ENCODE measurements at regions not wholly inside any gene's neighbourhood (a gene's known extent, or its start where the extent isn't known, plus 50 kb on each side); places are given as distances from the start of the nearest gene placed in this dataset.

DNA sequence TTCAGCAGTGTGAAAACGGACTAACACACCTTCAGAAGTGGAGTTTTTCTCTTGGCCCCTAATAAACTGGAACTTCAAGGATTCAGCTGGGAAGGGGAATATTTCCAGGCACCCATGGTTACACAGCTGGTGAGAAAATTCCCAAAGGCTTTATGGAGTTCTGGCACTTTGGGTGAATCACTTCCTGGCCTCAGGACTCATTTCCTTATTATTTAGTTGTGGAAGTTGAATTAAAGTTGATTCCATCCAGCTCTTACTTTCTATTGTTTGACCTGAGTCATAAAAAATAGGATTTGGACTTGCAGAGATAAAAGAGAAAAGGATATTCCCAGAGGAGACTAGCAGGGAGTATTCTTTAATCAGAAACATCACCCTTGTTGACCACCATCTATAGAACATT, 882.1 kb downstream of the UQCRFS1 start:
- Mint-ChIP-seq H3K4me1 (ENCODE audit: low read depth) (no peaks in the 10 kb centered on the region), H3K9me3 (peaks cover 5% of the 10 kb centered on the region), H3K4me3 (no peak overlapping the region), H3K36me3 (ENCODE audit: low read depth) (no peaks in the 10 kb centered on the region), H3K27me3 (ENCODE audit: low read depth) (no peaks in the 10 kb centered on the region), H3K27ac (no peak overlapping the region)
- DNase-seq (ENCODE audit: low spot score), result no peak

DNA sequence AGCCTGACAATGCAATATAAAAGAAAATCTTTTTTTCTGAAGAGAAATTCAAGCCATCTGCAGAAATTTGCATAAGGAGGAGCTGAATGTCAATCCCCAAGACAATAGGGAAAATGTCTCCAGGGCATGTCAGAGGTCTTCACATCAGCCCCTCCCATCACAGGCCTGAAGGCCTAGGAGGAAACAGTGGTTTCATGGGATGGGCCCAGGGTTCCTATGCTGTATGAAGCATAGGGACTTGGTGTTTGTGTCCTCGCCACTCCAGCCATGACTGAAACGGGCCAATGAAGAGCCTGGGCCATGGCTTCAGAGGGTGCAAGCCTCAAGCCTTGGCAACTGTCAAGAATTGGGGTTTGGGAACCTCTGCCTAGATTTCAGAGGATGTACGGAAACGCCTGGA, 883.5 kb downstream of the UQCRFS1 start:
- no peak overlapping the region for H3K4me3 Mint-ChIP-seq
- H3K27me3 Mint-ChIP-seq (ENCODE audit: low read depth), result no peaks in the 10 kb centered on the region
- DNase-seq (ENCODE audit: low spot score), result no peak
- H3K36me3 Mint-ChIP-seq (ENCODE audit: low read depth), result no peaks in the 10 kb centered on the region
- peaks cover 5% of the 10 kb centered on the region for H3K9me3 Mint-ChIP-seq
- H3K27ac Mint-ChIP-seq, result no peak overlapping the region
- no peaks in the 10 kb centered on the region for H3K4me1 Mint-ChIP-seq (ENCODE audit: low read depth)

DNA sequence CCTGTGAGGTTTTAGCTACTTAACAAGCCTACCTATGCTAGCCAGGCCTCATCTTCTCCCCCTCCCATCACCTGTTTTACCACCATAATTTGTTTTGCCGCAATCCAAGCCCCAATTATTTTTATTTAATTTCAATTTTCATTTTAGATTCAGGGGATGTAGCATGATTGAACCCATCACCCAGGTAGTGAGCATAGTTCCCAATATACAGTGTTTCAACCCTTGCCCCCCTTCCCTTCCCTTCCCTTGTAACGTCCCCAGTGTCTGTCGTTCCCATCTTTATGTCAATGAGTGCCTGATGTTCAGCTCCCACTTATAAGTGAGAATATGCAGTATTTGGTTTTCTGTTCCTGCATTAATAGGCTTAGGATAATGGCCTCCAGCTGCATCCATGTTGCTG, 885.0 kb downstream of the UQCRFS1 start:
- Mint-ChIP-seq H3K27me3 (ENCODE audit: low read depth) (no peaks in the 10 kb centered on the region), H3K27ac (no peak overlapping the region), H3K36me3 (ENCODE audit: low read depth) (no peaks in the 10 kb centered on the region), H3K9me3 (no peaks in the 10 kb centered on the region), H3K4me3 (no peak overlapping the region), H3K4me1 (ENCODE audit: low read depth) (no peaks in the 10 kb centered on the region)
- DNase-seq (ENCODE audit: low spot score), result no peak

DNA sequence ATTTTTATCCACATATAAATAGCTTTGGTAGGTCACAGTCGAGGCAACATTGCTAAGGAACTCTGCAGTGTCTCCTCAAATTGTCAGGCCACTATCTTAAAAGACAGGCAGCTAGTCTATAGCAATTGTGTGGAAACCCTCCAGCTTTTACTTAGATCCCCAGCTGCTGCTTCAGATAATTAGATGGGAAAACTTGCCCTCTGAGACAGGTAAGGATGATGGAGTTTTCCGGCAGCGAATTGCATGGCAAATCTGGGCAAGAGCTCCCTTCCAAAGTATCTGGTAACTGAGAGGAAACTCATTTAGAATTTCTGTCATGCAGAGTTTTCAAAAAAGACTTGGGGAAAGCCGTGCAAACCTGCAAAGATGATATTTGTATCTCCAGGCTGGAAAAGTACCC, 886.2 kb downstream of the UQCRFS1 start:
- no peaks in the 10 kb centered on the region for H3K9me3 Mint-ChIP-seq
- H3K4me3 Mint-ChIP-seq, result no peak overlapping the region
- H3K27me3 Mint-ChIP-seq (ENCODE audit: low read depth), result no peaks in the 10 kb centered on the region
- DNase-seq (ENCODE audit: low spot score), result no peak
- no peaks in the 10 kb centered on the region for H3K36me3 Mint-ChIP-seq (ENCODE audit: low read depth)
- no peaks in the 10 kb centered on the region for H3K4me1 Mint-ChIP-seq (ENCODE audit: low read depth)
- no peak overlapping the region for H3K27ac Mint-ChIP-seq

DNA sequence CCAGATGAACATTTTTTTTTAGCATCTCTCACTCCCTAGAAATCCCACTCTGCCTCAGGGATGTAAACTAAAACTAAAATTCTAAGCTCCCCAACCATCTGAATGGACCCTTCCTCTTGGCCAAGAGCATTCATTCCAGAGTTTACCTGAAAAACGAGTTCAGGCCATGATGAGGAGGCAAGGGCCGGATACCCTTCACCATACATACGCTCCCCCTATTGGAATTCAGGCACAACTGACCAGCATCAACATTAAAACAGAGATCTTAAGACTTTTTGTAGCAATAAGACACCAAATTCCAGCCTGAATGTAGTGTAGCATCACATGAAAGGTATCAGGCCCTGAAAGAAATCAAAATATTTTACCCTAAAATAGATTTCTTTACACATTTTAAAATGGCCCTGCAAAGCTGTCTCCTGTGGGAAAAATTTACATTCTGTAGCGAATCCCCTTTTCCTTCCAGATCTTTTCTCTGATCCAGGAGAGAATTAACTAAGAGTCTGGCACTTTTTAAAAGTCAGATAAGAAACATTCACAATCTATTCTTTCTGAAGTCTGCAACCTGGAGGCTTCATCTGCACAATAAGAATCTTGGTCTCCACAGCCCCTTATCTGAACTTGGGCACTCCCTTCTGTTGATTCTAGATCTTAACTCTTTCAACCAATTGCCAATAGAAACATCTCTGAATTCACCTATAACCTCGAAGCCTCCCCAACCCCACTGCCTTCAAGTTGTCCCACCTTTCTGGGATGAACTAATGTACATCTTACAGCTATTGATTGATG, 888.5 kb downstream of the UQCRFS1 start:
- Mint-ChIP-seq H3K4me1 (ENCODE audit: low read depth) (no peaks in the 10 kb centered on the region), H3K9me3 (no peaks in the 10 kb centered on the region), H3K27ac (no peak overlapping the region), H3K4me3 (no peak overlapping the region), H3K36me3 (ENCODE audit: low read depth) (no peaks in the 10 kb centered on the region), H3K27me3 (ENCODE audit: low read depth) (no peaks in the 10 kb centered on the region)
- no peak for DNase-seq (ENCODE audit: low spot score)

DNA sequence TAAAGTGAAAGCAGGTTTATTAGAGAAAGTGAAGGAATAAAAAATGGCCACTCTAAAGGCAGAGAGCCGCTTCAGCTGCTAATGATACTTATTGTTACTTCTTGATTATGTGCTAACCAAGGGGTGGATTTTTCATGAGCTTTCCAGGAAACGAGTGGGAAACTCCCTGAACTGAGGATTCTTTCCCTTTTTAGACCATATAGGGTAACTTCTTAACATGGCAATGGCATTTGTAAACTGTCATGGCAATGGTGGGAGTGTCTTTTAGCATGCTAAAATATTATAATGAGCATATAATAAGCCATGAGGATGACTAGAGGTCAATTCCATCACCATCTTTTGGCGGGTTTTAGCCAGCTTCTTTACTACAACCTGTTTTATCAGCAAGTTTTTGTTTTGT, 890.0 kb downstream of the UQCRFS1 start:
- DNase-seq (ENCODE audit: low spot score), result no peak
- Mint-ChIP-seq H3K4me1 (ENCODE audit: low read depth) (no peaks in the 10 kb centered on the region), H3K9me3 (no peaks in the 10 kb centered on the region)

DNA sequence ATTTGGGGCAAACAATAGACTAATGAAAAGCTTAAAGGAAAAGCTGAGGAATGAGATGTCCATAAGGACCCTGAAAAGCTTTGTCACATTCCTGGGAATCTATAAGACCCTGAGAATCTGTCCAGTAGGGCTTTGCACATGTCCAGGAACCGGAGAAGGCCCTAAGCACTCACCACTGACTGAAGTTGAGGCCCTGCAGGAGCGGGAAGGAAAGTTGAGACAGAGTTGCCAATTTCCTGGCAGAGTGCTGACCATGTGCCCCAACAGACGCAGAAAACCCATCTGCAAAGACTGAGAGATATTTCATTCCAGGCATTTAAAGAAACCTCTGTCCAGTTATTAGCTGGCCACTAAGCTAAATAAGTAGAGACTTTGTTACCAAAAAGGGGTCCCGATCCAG, 890.5 kb downstream of the UQCRFS1 start:
- no peak overlapping the region for H3K27ac Mint-ChIP-seq
- DNase-seq (ENCODE audit: low spot score), result no peak
- no peaks in the 10 kb centered on the region for H3K9me3 Mint-ChIP-seq
- H3K36me3 Mint-ChIP-seq (ENCODE audit: low read depth), result no peaks in the 10 kb centered on the region
- no peaks in the 10 kb centered on the region for H3K27me3 Mint-ChIP-seq (ENCODE audit: low read depth)
- no peak overlapping the region for H3K4me3 Mint-ChIP-seq
- H3K4me1 Mint-ChIP-seq (ENCODE audit: low read depth), result no peaks in the 10 kb centered on the region

More for the DNA sequence above, 890.0 kb downstream of the UQCRFS1 start:
- no peaks in the 10 kb centered on the region for H3K27me3 Mint-ChIP-seq (ENCODE audit: low read depth)
- H3K36me3 Mint-ChIP-seq (ENCODE audit: low read depth), result no peaks in the 10 kb centered on the region
- H3K4me3 Mint-ChIP-seq, result no peak overlapping the region
- no peak overlapping the region for H3K27ac Mint-ChIP-seq

DNA sequence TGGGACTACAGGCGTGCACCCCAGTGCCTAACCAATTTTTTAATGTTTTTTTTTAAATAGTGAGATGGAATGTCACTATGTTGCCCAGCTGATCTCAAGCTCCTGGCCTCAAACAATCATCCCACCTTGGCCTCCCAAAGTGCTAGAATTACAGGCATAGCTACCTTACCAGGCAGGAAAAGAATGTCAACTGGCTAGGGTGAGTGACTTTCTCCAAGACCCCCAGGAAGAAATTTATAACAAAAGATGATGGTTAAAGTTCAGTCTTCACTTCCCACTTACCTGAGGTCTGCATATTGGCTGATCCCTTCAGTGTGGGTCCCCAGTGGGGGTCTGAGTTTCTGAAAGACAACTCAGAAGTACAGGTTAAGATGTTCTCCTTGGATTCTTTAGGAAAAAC, 893.0 kb downstream of the UQCRFS1 start:
- Mint-ChIP-seq H3K4me1 (ENCODE audit: low read depth) (no peaks in the 10 kb centered on the region), H3K4me3 (no peak overlapping the region), H3K36me3 (ENCODE audit: low read depth) (no peaks in the 10 kb centered on the region), H3K27me3 (ENCODE audit: low read depth) (no peaks in the 10 kb centered on the region), H3K27ac (no peak overlapping the region), H3K9me3 (no peaks in the 10 kb centered on the region)
- DNase-seq (ENCODE audit: low spot score), result no peak

DNA sequence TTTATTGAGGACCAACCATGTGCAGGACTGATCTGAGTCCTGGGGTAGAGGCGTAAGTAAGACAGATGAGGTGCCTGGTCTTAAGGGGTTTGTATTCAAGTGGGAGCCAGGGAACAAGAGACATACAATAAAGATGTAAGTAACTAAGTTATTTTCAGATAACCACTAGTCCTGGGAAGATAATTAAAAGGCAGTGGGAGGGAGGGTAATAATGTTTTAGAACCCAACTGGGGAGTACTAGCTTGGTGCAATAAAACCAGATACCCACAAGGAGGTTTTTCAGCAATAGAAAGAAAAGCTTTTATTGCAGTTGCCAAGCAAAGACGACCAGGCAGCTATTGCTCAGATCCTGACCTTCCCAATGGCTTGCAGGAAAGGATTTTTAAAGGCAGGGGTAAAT, 893.7 kb downstream of the UQCRFS1 start:
- DNase-seq (ENCODE audit: low spot score), result no peak
- H3K27me3 Mint-ChIP-seq (ENCODE audit: low read depth), result no peaks in the 10 kb centered on the region
- H3K9me3 Mint-ChIP-seq, result no peaks in the 10 kb centered on the region
- no peaks in the 10 kb centered on the region for H3K36me3 Mint-ChIP-seq (ENCODE audit: low read depth)
- H3K4me1 Mint-ChIP-seq (ENCODE audit: low read depth), result no peaks in the 10 kb centered on the region
- H3K27ac Mint-ChIP-seq, result no peak overlapping the region
- no peak overlapping the region for H3K4me3 Mint-ChIP-seq

DNA sequence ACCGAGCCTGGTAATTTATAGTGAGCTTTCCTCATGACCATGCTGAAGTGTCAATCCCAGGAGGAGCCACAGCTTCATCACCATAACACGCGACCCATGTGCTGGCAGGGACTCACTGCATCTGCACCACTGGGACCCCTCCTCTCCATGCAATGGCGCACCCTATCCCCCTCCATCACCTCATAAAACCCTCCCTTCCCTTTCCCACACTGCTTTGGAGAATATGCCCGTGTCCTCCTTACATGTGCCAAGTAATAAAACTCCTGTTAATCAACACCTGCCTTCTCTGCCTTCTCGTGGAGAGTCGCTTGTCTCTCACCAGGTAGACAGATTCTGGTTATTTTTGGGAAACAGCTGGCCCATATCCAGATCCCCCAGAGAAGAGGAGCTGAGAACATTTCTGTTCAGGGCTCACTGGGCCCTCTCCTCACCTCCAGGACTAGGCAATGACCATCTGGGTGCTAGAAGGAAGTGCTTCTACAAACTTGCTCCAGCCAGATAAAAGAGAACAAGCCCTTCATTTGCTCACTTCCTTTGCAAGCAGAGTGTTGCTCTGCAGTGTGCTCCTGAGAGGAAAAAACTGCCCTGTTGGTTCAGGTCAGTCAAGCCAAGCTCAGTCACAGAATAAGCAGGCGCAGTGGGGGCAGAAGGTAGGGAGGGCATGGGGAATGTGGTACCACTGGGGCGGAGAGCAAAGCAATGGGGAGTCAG, 894.3 kb downstream of the UQCRFS1 start:
- Mint-ChIP-seq H3K27me3 (ENCODE audit: low read depth) (no peaks in the 10 kb centered on the region), H3K4me1 (ENCODE audit: low read depth) (no peaks in the 10 kb centered on the region), H3K27ac (no peak overlapping the region), H3K4me3 (no peak overlapping the region), H3K9me3 (no peaks in the 10 kb centered on the region), H3K36me3 (ENCODE audit: low read depth) (no peaks in the 10 kb centered on the region)
- no peak for DNase-seq (ENCODE audit: low spot score)

DNA sequence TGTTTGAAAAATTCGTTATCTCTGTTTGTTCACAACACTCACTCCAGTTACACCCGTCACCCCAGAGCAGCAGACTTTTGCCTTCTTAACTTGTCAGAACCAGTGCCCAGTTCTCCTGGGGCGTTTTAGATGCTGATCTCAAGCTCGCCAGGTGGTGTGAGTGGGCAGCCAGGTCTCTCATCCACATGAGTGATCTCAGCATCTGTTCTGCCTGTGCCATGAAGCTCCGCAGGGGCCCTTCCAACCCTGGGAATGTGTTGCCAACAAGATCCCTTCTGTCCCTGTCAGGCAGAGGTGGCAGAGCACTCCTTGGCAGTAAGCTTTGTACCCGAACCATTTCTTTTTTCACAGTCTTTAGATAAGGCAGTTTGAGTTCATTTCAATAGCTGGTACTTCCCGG, 896.5 kb downstream of the UQCRFS1 start:
- H3K9me3 Mint-ChIP-seq, result no peaks in the 10 kb centered on the region
- no peaks in the 10 kb centered on the region for H3K4me1 Mint-ChIP-seq (ENCODE audit: low read depth)
- H3K27ac Mint-ChIP-seq, result no peak overlapping the region
- no peak for DNase-seq (ENCODE audit: low spot score)
- H3K27me3 Mint-ChIP-seq (ENCODE audit: low read depth), result no peaks in the 10 kb centered on the region
- no peaks in the 10 kb centered on the region for H3K36me3 Mint-ChIP-seq (ENCODE audit: low read depth)
- H3K4me3 Mint-ChIP-seq, result no peak overlapping the region

DNA sequence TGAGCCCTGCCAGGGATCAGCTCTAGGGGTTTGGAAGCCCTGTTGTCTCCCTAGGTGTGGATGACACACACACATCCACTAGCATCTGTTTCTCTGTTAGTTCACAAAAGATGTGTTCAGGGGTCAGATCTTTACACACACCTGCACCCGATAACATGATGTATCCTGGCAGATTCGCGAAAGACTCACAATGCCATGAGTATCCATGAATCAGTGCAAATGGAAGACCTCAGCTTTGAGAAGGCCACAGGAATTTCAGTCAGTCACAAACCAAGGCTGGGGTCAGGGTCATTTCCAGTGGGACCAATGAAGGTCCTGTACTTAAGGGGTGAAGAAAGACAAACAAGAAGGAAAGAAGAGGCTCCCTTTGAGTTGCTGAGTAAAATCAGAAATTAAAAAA, 898.2 kb downstream of the UQCRFS1 start:
- Mint-ChIP-seq H3K27ac (no peak overlapping the region), H3K9me3 (no peaks in the 10 kb centered on the region), H3K36me3 (ENCODE audit: low read depth) (no peaks in the 10 kb centered on the region), H3K4me1 (ENCODE audit: low read depth) (no peaks in the 10 kb centered on the region), H3K4me3 (no peak overlapping the region), H3K27me3 (ENCODE audit: low read depth) (no peaks in the 10 kb centered on the region)
- DNase-seq (ENCODE audit: low spot score), result no peak

DNA sequence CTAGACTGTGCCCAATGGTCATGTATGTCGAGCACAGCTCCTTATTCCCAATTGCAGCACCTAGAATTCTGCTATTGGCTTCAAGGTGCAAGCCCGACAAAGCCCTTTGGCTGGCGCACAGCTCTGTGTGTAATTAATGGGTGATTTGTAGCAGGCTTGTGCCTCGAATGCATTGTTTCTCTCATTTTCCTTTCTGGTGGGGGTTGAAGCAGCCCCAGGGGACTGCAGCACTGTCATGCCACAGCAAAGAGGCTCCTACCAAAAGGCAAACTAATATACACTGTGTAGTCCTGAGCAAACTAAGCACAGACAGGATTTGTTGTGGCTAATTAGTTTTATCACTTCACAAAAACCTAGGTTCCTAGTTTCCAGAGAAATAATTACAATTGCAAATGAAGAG, 898.7 kb downstream of the UQCRFS1 start:
- no peaks in the 10 kb centered on the region for H3K4me1 Mint-ChIP-seq (ENCODE audit: low read depth)
- H3K27ac Mint-ChIP-seq, result no peak overlapping the region

DNA sequence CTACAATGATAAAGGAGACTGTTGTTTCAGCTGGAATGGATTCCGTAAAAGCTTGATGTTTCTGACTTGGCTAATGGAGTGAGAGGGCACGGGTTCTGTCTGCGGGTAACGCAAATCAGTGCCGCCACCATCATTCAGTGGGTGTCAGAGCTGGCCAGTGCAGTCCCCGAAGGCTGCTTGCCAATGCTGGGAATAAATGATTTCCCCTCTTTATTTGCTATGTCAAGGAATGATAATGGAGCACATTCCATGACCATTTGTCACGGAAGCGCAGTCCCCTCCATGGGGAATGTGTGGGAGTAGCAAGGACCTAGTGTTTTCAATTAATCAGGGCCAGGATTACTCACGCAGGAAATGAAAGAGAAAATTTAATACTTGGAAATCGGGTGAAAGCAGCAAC, 899.3 kb downstream of the UQCRFS1 start:
- H3K4me3 Mint-ChIP-seq, result no peak overlapping the region
- H3K9me3 Mint-ChIP-seq, result no peaks in the 10 kb centered on the region
- DNase-seq (ENCODE audit: low spot score), result no peak
- no peaks in the 10 kb centered on the region for H3K27me3 Mint-ChIP-seq (ENCODE audit: low read depth)
- H3K36me3 Mint-ChIP-seq (ENCODE audit: low read depth), result no peaks in the 10 kb centered on the region
- H3K27ac Mint-ChIP-seq, result no peak overlapping the region
- no peaks in the 10 kb centered on the region for H3K4me1 Mint-ChIP-seq (ENCODE audit: low read depth)

More for the DNA sequence above, 898.7 kb downstream of the UQCRFS1 start:
- no peaks in the 10 kb centered on the region for H3K9me3 Mint-ChIP-seq
- H3K36me3 Mint-ChIP-seq (ENCODE audit: low read depth), result no peaks in the 10 kb centered on the region
- no peak for DNase-seq (ENCODE audit: low spot score)
- no peaks in the 10 kb centered on the region for H3K27me3 Mint-ChIP-seq (ENCODE audit: low read depth)
- no peak overlapping the region for H3K4me3 Mint-ChIP-seq

DNA sequence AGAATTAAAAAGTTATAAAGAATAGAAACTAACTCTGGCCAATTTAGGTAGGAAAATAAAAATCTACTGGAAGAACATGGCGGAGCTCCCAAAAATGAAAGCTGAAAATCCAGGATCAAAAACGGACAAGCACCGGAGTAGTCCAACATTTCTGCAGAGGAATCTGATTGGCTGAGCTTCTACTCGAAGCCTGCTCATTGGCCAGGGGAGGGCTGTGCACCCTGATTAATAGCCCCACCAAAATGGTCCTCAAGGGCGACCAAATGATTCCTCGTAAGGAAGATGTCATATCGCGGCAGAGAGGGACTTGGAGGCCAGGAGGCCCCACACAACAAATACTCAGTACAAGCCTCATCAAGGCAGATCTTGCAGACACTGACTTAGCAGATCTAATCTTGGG, 900.7 kb downstream of the UQCRFS1 start:
- H3K9me3 Mint-ChIP-seq, result no peaks in the 10 kb centered on the region
- no peaks in the 10 kb centered on the region for H3K36me3 Mint-ChIP-seq (ENCODE audit: low read depth)
- no peak overlapping the region for H3K4me3 Mint-ChIP-seq
- H3K4me1 Mint-ChIP-seq (ENCODE audit: low read depth), result no peaks in the 10 kb centered on the region
- H3K27me3 Mint-ChIP-seq (ENCODE audit: low read depth), result no peaks in the 10 kb centered on the region
- no peak for DNase-seq (ENCODE audit: low spot score)
- H3K27ac Mint-ChIP-seq, result no peak overlapping the region
